HK-2 (cell line): ENCODE measurements at regions not wholly inside any gene's neighbourhood (a gene's known extent, or its start where the extent isn't known, plus 50 kb on each side); places are given as distances from the start of the nearest gene placed in this dataset.

Source experiments
- DNase-seq: peaks from one replicate; pipeline ENCODE4 v3.0.0-alpha.2; 2018; ENCODE audit not compliant: unreplicated experiment

DNA sequence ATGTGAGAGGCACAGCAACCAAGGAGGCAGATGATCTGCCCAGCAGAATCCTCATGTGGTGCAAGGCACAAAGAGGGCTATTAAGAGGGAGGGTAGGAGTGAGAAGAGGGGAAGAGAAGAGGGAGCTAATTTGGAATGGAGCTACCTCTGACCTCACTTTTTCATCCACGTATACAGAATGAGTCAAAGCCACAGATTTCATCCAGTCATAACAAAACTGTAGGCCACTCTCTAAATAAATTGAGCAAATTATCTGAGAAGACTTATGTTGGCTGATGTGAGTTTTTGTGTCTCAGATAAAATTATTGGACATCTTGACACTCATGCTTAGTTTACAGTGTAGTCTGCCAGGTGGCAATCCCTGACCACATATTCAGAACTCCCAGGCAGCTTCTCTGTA lies 325.6 kb downstream of the TTLL7 start:
- no peak for DNase-seq

- DNase-seq: no peak
Measured at GRCh38 chr1:83671586-83671985, 327.3 kb downstream of the TTLL7 start.

GRCh38 chr1:83670909-83671565 lies 327.9 kb downstream of the TTLL7 start:
- no peak for DNase-seq

DNA sequence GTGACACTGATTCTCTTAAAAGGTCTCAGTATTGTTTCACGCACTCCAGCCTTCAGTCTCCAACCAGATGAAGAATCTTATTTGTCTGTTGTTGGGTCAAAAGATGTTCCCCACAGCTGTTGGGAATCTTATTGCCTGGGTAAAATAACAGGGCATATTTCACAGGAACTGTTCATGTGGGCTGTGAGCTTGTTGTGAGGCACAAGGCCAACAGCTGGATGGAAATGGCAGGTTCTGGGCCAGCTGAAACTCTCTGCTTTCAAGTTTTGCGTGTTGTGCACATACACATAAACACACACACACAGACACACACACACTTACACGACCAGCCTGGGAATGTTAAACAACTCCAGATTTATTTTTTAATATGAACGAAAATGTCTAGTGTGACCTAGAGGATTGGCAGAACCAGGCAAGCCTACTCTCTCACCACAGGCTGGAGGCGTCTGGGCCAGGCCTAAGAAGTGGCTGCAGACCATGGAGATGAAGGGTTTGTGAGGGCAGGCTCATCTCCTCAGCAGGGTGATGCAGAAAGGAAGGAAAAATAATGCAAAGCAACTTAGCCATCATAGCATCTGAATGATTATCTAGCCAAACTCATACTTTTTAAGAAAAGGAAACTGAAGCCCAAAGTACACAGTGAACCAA lies 357.0 kb downstream of the TTLL7 start:
- DNase-seq: no peak

GRCh38 chr1:83641206-83641658 lies 357.7 kb downstream of the TTLL7 start:
- DNase-seq: no peak

DNA sequence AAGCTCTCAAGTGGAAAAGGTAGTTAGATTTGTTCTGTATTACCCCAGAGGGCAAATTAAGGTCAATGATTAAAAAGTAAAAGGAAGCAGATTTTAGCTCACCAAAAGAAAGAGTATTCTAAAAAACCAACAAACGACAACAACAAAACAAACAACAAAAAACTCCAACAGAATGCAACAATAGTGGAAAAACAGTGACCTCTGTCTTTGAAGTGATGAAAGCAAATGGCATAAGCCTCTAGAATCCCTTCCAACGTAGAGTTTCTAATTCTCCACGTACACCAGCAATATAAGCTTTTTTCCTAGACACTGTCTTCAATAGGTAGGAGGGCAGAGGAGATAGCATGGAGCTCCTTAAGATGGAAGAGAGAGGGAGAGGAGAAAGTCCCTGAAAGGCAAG lies 359.1 kb downstream of the TTLL7 start:
- no peak for DNase-seq

DNA sequence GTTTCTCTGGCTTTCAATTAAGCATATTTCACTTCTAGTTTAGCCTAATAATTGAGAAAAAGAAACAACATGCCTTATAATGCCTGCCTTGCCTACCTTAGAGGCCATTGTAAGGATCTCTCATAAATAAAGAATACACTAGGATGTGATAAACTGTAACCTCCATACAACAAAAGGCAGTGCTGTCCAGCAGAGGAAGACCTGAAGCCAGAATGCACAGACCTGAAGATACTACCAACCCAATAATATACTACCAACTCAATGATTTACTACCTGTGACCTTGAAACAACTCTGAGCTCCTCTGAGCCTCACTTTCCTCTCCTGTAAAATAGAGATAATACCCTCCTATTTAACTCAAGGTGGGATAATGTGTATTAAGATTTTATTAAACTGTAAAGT lies 361.3 kb downstream of the TTLL7 start:
- DNase-seq: no peak

DNA sequence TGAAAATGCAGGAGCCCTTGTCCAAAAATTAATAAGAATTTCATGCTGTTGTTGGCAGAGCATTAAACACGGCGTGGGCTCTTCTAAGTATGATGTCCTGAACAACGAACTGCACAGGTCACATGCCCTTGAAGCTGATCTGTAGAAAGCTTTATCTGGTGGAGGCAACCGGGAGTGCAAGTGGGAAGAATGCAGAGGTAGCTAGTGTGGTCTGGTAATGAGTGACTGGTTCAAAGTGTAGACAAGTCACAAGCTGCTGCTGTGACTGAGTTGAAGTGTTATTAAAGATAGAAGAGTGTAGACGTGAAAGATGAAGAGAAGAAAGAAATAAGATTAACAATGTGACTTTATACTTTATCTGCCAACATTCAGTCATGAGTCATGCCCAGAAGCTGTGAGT lies 361.9 kb downstream of the TTLL7 start:
- DNase-seq: no peak

DNA sequence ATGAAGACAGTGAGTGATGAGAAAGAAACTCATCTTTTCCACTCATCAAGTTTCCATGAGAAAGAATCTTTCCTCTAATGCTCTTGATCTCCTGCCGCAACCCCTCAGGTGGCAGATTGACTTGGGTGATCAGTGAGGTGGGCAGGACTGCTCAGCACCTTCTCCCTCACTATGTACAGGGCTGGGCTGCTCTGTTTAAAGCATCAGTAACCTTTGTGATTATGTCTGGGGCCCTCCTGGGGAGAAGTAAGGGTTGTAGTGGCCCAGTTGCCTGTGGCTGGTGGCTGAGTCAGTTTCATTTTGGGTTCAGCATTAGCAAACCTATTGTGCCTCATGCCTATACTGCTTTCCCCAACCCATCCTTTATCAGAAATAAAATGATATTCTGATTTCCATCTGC lies 366.0 kb downstream of the TTLL7 start:
- no peak for DNase-seq

GRCh38 chr1:83631851-83632250 lies 367.1 kb downstream of the TTLL7 start:
- DNase-seq: no peak

DNA sequence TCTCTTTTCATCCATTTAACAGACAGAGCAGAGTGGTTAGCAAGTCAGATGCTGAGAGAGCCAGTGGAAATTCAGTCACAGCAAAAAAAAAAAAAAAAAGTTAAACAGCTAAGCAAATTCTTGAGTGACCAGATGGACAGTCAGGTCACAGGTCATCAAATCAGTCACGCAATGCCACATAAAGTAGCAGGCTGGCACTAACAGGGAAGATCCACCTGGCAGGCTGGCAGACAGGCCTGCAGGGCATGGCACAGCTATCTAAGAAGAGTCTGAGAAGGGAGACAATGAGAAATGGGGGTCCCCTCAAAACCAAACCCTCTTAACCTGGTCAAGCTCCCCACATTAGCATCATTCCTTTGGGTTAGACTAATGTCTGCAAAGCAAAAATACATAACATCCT lies 371.9 kb downstream of the TTLL7 start:
- DNase-seq: no peak

DNA sequence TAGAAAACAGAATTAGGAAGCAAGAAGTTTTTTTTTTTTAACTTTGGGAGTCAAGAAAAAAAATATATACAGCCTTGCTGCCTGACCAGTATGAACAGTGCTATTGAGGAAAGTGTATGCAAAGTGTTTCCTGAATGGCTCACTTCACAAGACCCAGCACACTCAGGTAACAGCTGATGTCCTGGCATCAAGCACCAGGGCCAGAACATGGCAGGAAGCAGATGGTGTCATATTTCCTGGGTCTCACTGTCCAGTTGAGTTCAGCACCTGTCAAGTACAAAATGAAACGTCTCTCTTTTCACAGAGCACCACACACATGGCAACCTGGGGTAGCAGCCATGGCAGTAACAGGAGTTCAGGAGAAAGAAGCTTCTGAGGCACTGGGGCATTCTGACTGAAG lies 372.3 kb downstream of the TTLL7 start:
- DNase-seq: no peak

- DNase-seq: no peak
Measured at GRCh38 chr1:83625646-83626045, 373.3 kb downstream of the TTLL7 start.

DNA sequence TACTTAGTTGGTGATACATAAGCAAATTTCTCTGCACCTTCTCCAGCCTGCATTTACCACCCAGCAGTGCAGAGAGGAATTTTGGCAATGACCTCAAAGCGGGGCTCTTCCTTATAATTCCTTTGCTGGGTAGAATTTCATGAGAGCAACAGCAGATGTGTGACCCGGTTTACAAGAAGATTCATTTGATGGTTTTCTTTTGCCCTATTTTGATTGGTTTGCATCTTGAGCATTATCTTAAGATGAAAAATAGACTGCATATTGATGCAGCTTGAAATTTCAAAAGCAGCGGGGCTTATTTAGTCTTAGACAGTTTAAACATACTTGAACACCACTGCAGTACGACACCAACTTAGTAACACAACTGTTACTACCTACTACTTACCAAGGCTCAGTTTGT lies 378.9 kb downstream of the TTLL7 start:
- DNase-seq: no peak

GRCh38 chr1:83619170-83619896 lies 379.6 kb downstream of the TTLL7 start:
- DNase-seq: no peak

- DNase-seq: no peak
Measured at GRCh38 chr1:83617883-83618282, 381.0 kb downstream of the TTLL7 start.

- no peak for DNase-seq
Measured at GRCh38 chr1:83615370-83615769, 383.6 kb downstream of the TTLL7 start.

DNA sequence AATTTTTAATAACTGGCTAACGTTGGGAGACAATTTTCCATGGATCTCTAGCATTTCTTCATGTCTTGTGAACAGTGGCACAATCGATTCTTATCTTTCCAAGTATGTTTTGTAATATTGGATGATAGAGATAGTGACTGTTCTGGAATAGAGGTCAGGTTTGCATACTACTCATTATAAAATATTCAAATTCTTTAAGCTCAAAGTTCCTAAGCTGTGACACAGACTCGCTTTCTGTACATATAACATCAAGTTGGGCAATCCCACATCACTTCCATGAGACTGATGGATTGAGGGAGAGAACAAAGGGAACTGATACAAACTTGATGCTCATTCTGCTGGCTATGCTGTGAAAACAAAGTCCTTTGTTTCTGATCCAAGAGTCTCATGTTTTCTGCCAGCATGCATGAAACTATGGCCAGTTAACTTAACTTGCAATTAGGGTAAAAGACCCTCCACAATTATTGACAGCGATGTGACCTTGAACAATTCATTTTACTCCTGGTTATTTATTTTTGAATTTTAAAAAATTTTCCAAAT lies 392.4 kb downstream of the TTLL7 start:
- DNase-seq: no peak

GRCh38 chr1:83596331-83596730 lies 402.6 kb downstream of the TTLL7 start:
- no peak for DNase-seq

GRCh38 chr1:83593073-83593472 lies 405.9 kb downstream of the TTLL7 start:
- no peak for DNase-seq

GRCh38 chr1:83588140-83588539 lies 410.8 kb downstream of the TTLL7 start:
- DNase-seq: no peak

DNA sequence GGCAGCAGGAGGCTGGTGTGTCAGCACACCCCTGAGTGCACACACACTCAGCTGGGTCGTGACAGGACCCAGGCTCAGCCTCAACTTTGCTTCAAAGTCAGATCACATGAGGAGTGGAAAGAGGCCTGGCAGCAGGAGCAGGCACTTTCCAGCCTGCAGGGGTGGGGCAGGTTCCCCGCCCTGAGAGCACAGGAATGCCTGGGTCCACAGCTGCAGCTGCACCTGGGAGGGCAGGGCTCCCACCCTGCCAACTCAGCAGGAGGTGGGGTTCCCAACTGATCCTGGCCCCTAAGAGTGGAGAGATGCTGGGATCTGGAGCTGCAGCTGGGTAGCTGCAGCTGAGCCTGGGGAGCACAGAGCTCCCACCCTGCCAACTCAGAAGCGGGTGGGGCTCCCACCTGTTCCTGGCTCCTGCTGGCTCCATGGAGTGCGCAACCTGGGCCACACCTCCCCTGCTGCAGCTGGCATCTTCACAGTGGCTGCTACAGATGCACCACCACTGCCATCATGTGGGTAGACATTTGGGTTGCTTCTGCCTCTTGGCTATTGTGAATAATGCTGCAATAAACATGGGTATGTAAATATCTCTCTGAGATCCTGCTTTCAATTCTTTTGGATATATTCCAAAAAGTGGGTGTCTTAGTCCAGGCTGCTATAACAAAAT lies 415.4 kb downstream of the TTLL7 start:
- no peak for DNase-seq
